ENCODE measurements at regions not wholly inside any gene's neighbourhood (a gene's known extent, or its start where the extent isn't known, plus 50 kb on each side); places are given as distances from the start of the nearest gene placed in this dataset.

GRCh38 chr10:31081937-31082840, 50.5 kb upstream of the ZNF438 start:
- no peak overlapping the region for H3K4me3 ChIP-seq
- no peak for DNase-seq
- no peaks in the 10 kb centered on the region for H3K9me3 ChIP-seq
- no peak overlapping the region for H3K27ac ChIP-seq
- WGBS, 3 donors = 80 to 89% (median 80%) methylated on average over 2 of the region's 2 CpGs
- intact Hi-C loops (cut with DNase I) = no loop called here
- H3K27me3 ChIP-seq = no peaks in the 10 kb centered on the region
- no peaks in the 10 kb centered on the region for H3K4me1 ChIP-seq (ENCODE audit: insufficient read depth)
- TF ChIP-seq POLR2A (IDR thresholded peaks at IDR 0.05) = no peak
- no peak for TF ChIP-seq EP300 (IDR thresholded peaks at IDR 0.05)
- no peak for TF ChIP-seq CTCF (IDR thresholded peaks at IDR 0.05)
- H3K36me3 ChIP-seq = no peaks in the 10 kb centered on the region

- no peak for DNase-seq
- no peak overlapping the region for H3K27ac ChIP-seq
- H3K27me3 ChIP-seq = no peaks in the 10 kb centered on the region
- intact Hi-C loops (cut with DNase I) = no loop called here
- H3K4me1 ChIP-seq (ENCODE audit: insufficient read depth) = no peaks in the 10 kb centered on the region
- H3K9me3 ChIP-seq = no peaks in the 10 kb centered on the region
- TF ChIP-seq CTCF (IDR thresholded peaks at IDR 0.05) (no peak), POLR2A (IDR thresholded peaks at IDR 0.05) (no peak), EP300 (IDR thresholded peaks at IDR 0.05) (no peak)
- no peaks in the 10 kb centered on the region for H3K36me3 ChIP-seq
- H3K4me3 ChIP-seq = no peak overlapping the region
- 57 to 60% (median 58%) methylated on average over 6 of the region's 6 CpGs for WGBS, 3 donors
These were observed 52.1 kb upstream of the ZNF438 start for GRCh38 chr10:31083765-31084184.

GRCh38 chr10:31087011-31087410, 55.3 kb upstream of the ZNF438 start:
- no peak overlapping the region for H3K27ac ChIP-seq
- no peaks in the 10 kb centered on the region for H3K36me3 ChIP-seq
- no peak for TF ChIP-seq EP300 (IDR thresholded peaks at IDR 0.05)
- TF ChIP-seq CTCF (IDR thresholded peaks at IDR 0.05) = no peak
- TF ChIP-seq POLR2A (IDR thresholded peaks at IDR 0.05) = no peak
- intact Hi-C loops (cut with DNase I) = no loop called here
- no peaks in the 10 kb centered on the region for H3K27me3 ChIP-seq
- DNase-seq = no peak
- WGBS, 3 donors = 81 to 89% (median 88%) methylated on average over 3 of the region's 3 CpGs
- no peaks in the 10 kb centered on the region for H3K9me3 ChIP-seq
- H3K4me3 ChIP-seq = no peak overlapping the region
- no peaks in the 10 kb centered on the region for H3K4me1 ChIP-seq (ENCODE audit: insufficient read depth)

- intact Hi-C loops (cut with DNase I) = no loop called here
- no peak for DNase-seq
- H3K4me1 ChIP-seq (ENCODE audit: insufficient read depth) = no peaks in the 10 kb centered on the region
- H3K9me3 ChIP-seq = no peaks in the 10 kb centered on the region
- 91 to 95% (median 94%) methylated on average over 1 of the region's 1 CpG for WGBS, 3 donors
- no peaks in the 10 kb centered on the region for H3K36me3 ChIP-seq
- H3K27me3 ChIP-seq = no peaks in the 10 kb centered on the region
- TF ChIP-seq CTCF (IDR thresholded peaks at IDR 0.05) (no peak), EP300 (IDR thresholded peaks at IDR 0.05) (no peak), POLR2A (IDR thresholded peaks at IDR 0.05) (no peak)
- no peak overlapping the region for H3K27ac ChIP-seq
- H3K4me3 ChIP-seq = no peak overlapping the region
These were observed 56.2 kb upstream of the ZNF438 start for GRCh38 chr10:31087851-31088250.

Measured in ovary (tissue), 7 donors.